Transverse colon (tissue), 4 donors: ENCODE measurements at regions not wholly inside any gene's neighbourhood (a gene's known extent, or its start where the extent isn't known, plus 50 kb on each side); places are given as distances from the start of the nearest gene placed in this dataset.

Experiments
- EP300 ChIP-seq: sonication (generic); formaldehyde crosslinking; IDR thresholded peaks from one replicate; pipeline ENCODE4 v1.6.1; 2017; ENCODE audit warnings: antibody characterized with exemption, low read depth
- POLR2AphosphoS5 ChIP-seq, 3 donors: sonication (generic); formaldehyde crosslinking; IDR thresholded peaks; one replicate each; pipeline ENCODE4 v1.6.1; 2016; ENCODE audit warnings: antibody characterized with exemption in 3 of 3
- TF ChIP-seq, protein P1 (sequence below), 5 experiments: fragments of 200-600 bp in 3 of 5; fragments of 450-650 bp in 2 of 5; sonication (generic) in 3 of 5; IDR thresholded peaks; 1 replicate in 2 of 5; 2 replicates in 3 of 5; pipeline ENCODE4 v1.5.1; 2016 to 2017; ENCODE audit warnings: antibody characterized with exemption in 5 of 5, inconsistent platforms in 3 of 5, mild to moderate bottlenecking in 2 of 5, moderate library complexity in 1 of 5

DNA sequence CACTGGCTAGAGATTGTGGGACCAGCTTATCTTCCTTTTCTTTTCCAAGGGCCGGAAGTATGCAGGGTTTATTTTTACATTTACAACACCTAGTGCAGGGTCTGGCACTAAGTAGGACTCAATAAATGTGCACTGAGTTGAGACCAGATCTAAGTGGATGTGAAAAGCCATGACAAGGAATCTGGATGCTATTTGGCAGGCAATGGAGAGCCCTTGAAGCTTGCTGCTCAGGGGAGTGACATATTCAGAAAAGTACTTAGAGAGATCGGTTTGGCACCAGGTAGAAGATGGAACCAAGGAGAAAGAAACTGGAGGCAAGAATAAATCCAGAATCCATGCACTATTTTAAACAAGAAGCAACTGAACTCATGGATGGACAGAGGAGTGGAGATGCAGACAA lies 815.8 kb downstream of the MAFB start:
- TF ChIP-seq, protein P1, sequence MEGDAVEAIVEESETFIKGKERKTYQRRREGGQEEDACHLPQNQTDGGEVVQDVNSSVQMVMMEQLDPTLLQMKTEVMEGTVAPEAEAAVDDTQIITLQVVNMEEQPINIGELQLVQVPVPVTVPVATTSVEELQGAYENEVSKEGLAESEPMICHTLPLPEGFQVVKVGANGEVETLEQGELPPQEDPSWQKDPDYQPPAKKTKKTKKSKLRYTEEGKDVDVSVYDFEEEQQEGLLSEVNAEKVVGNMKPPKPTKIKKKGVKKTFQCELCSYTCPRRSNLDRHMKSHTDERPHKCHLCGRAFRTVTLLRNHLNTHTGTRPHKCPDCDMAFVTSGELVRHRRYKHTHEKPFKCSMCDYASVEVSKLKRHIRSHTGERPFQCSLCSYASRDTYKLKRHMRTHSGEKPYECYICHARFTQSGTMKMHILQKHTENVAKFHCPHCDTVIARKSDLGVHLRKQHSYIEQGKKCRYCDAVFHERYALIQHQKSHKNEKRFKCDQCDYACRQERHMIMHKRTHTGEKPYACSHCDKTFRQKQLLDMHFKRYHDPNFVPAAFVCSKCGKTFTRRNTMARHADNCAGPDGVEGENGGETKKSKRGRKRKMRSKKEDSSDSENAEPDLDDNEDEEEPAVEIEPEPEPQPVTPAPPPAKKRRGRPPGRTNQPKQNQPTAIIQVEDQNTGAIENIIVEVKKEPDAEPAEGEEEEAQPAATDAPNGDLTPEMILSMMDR (IDR thresholded peaks at IDR 0.05): no peak
- TF ChIP-seq POLR2AphosphoS5 (IDR thresholded peaks at IDR 0.05) (no peak), EP300 (no peak)
